GM19351 (cell line): ENCODE measurements at regions not wholly inside any gene's neighbourhood (a gene's known extent, or its start where the extent isn't known, plus 50 kb on each side); places are given as distances from the start of the nearest gene placed in this dataset.
"Not testable (repeated sequence)": the region's sequence is repeated elsewhere in the genome, so short reads cannot be mapped to it uniquely, and the experiment has no call there.

Experiments used
- ATAC-seq: cut with Tn5 transposase; IDR thresholded peaks from one replicate; pipeline ENCODE4 v1.9.1; 2021; ENCODE audit warnings: mild to moderate bottlenecking, moderate library complexity; ENCODE audit not compliant: unreplicated experiment

- ATAC-seq = no peak
Measured at GRCh38 chr4:128758314-128758922, 51.1 kb upstream of the JADE1 start.

GRCh38 chr4:128757712-128758111 is 51.8 kb upstream of the JADE1 start:
- ATAC-seq = no peak

GRCh38 chr4:128751354-128751753 is 58.1 kb upstream of the JADE1 start:
- no peak for ATAC-seq

- not testable (repeated sequence) for ATAC-seq
Measured at GRCh38 chr4:128741748-128742147, 67.8 kb upstream of the JADE1 start.

- no peak for ATAC-seq
Measured at GRCh38 chr4:128737098-128737513, 72.4 kb upstream of the JADE1 start.

GRCh38 chr4:128735714-128736113 is 73.8 kb upstream of the JADE1 start:
- ATAC-seq = no peak

GRCh38 chr4:128728190-128728589 is 81.3 kb upstream of the JADE1 start:
- ATAC-seq = no peak

- no peak for ATAC-seq
Measured at GRCh38 chr4:128727658-128728057, 81.8 kb upstream of the JADE1 start.

GRCh38 chr4:128725405-128726055 is 84.0 kb upstream of the JADE1 start:
- ATAC-seq = no peak

- ATAC-seq = no peak
Measured at GRCh38 chr4:128722911-128723310, 86.6 kb upstream of the JADE1 start.

GRCh38 chr4:128721896-128722295 is 87.6 kb upstream of the JADE1 start:
- no peak for ATAC-seq

- no peak for ATAC-seq
Measured at GRCh38 chr4:128720270-128720669, 89.2 kb upstream of the JADE1 start.

GRCh38 chr4:128718768-128719167 is 90.7 kb upstream of the JADE1 start:
- no peak for ATAC-seq

- no peak for ATAC-seq
Measured at GRCh38 chr4:128716338-128716737, 93.2 kb upstream of the JADE1 start.

GRCh38 chr4:128715616-128716015 is 93.9 kb upstream of the JADE1 start:
- ATAC-seq = no peak

GRCh38 chr4:128711361-128711760 is 98.1 kb upstream of the JADE1 start:
- ATAC-seq = no peak

GRCh38 chr4:128709268-128709667 is 100.2 kb upstream of the JADE1 start:
- ATAC-seq = no peak

GRCh38 chr4:128707864-128708263 is 101.6 kb upstream of the JADE1 start:
- ATAC-seq = peak; percentile 50

- no peak for ATAC-seq
Measured at GRCh38 chr4:128703948-128704347, 105.6 kb upstream of the JADE1 start.

- no peak for ATAC-seq
Measured at GRCh38 chr4:128700659-128701350, 108.7 kb upstream of the JADE1 start.

GRCh38 chr4:128698386-128698785 is 111.1 kb upstream of the JADE1 start:
- ATAC-seq = no peak

GRCh38 chr4:128697323-128697722 is 112.2 kb upstream of the JADE1 start:
- no peak for ATAC-seq
